ENCODE measurements at regions not wholly inside any gene's neighbourhood (a gene's known extent, or its start where the extent isn't known, plus 50 kb on each side); places are given as distances from the start of the nearest gene placed in this dataset.
"Not testable (repeated sequence)": the region's sequence is repeated elsewhere in the genome, so short reads cannot be mapped to it uniquely, and the experiment has no call there.

- DNase-seq (ENCODE audit: low read depth in 2 of 2), result not testable (repeated sequence)
Measured at GRCh38 chrY:7588176-7588575, 676.6 kb upstream of the AMELY start.

GRCh38 chrY:7562541-7562940 lies 651.0 kb upstream of the AMELY start:
- no peak for DNase-seq (ENCODE audit: low read depth in 2 of 2)

GRCh38 chrY:7557675-7558074 lies 646.1 kb upstream of the AMELY start:
- no peak for DNase-seq (ENCODE audit: low read depth in 2 of 2)

- DNase-seq (ENCODE audit: low read depth in 2 of 2), result no peak
Measured at GRCh38 chrY:7555006-7555405, 643.5 kb upstream of the AMELY start.

- DNase-seq (ENCODE audit: low read depth in 2 of 2), result no peak
Measured at GRCh38 chrY:7545060-7545459, 633.5 kb upstream of the AMELY start.

- no peak for DNase-seq (ENCODE audit: low read depth in 2 of 2)
Measured at GRCh38 chrY:7544172-7544770, 632.7 kb upstream of the AMELY start.

GRCh38 chrY:7543506-7543905 lies 632.0 kb upstream of the AMELY start:
- DNase-seq (ENCODE audit: low read depth in 2 of 2), result no peak

- no peak for DNase-seq (ENCODE audit: low read depth in 2 of 2)
Measured at GRCh38 chrY:7542256-7542858, 630.8 kb upstream of the AMELY start.

- DNase-seq (ENCODE audit: low read depth in 2 of 2), result no peak
Measured at GRCh38 chrY:7529396-7529795, 617.8 kb upstream of the AMELY start.

GRCh38 chrY:7527568-7527967 lies 616.0 kb upstream of the AMELY start:
- DNase-seq (ENCODE audit: low read depth in 2 of 2), result not testable (repeated sequence)

GRCh38 chrY:7518387-7518786 lies 606.8 kb upstream of the AMELY start:
- no peak for DNase-seq (ENCODE audit: low read depth in 2 of 2)

- DNase-seq (ENCODE audit: low read depth in 2 of 2), result no peak
Measured at GRCh38 chrY:7516268-7516667, 604.7 kb upstream of the AMELY start.

GRCh38 chrY:7515812-7516211 lies 604.3 kb upstream of the AMELY start:
- DNase-seq (ENCODE audit: low read depth in 2 of 2), result no peak

GRCh38 chrY:7502896-7503295 lies 591.3 kb upstream of the AMELY start:
- DNase-seq (ENCODE audit: low read depth in 2 of 2), result no peak

GRCh38 chrY:7501236-7501635 lies 589.7 kb upstream of the AMELY start:
- no peak for DNase-seq (ENCODE audit: low read depth in 2 of 2)

GRCh38 chrY:7496001-7496400 lies 584.4 kb upstream of the AMELY start:
- no peak for DNase-seq (ENCODE audit: low read depth in 2 of 2)

- not testable (repeated sequence) for DNase-seq (ENCODE audit: low read depth in 2 of 2)
Measured at GRCh38 chrY:7484455-7485285, 573.1 kb upstream of the AMELY start.

- no peak for DNase-seq (ENCODE audit: low read depth in 2 of 2)
Measured at GRCh38 chrY:7471976-7472375, 560.4 kb upstream of the AMELY start.

GRCh38 chrY:7470037-7470436 lies 558.5 kb upstream of the AMELY start:
- DNase-seq (ENCODE audit: low read depth in 2 of 2), result no peak

GRCh38 chrY:7468951-7469745 lies 557.6 kb upstream of the AMELY start:
- no peak for DNase-seq (ENCODE audit: low read depth in 2 of 2)

GRCh38 chrY:7467796-7468520 lies 556.4 kb upstream of the AMELY start:
- DNase-seq (ENCODE audit: low read depth in 2 of 2), result no peak
